Testis (tissue), 2 donors: ENCODE measurements at regions not wholly inside any gene's neighbourhood (a gene's known extent, or its start where the extent isn't known, plus 50 kb on each side); places are given as distances from the start of the nearest gene placed in this dataset.

Source experiments
- POLR2A ChIP-seq: fragments of 450-650 bp; IDR thresholded peaks from one replicate; pipeline ENCODE4 v1.6.1; 2017; ENCODE audit warnings: antibody characterized with exemption, mild to moderate bottlenecking, moderate library complexity
- TF ChIP-seq, protein P1 (sequence below), 3 experiments: fragments of 450-650 bp in 2 of 3; fragments of 200-600 bp in 1 of 3; sonication (generic) in 1 of 3; IDR thresholded peaks; one replicate each; pipeline ENCODE4 v1.5.1; 2016 to 2019; ENCODE audit warnings: antibody characterized with exemption in 3 of 3, mild to moderate bottlenecking in 2 of 3, moderate library complexity in 1 of 3

DNA sequence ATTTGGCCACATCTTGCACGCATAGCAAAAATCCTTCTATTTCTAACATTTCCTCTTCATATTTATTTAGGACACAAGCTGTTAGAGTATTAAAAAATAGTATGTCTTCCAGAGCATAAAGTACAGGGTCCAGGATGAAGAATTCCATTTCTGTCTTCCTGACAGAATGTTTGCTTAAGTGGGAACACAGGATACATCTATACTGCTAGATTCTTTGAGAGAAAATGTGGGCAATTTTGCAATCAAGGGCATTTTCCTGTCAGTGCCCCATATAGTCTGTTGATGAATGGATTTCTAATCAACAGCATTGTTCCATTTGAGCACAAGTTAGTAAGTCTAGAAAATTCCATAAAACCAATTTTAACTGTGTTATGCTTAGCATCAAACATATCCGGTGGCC, 409.9 kb downstream of the CPS1 start:
- TF ChIP-seq POLR2A = no peak
- TF ChIP-seq, protein P1, sequence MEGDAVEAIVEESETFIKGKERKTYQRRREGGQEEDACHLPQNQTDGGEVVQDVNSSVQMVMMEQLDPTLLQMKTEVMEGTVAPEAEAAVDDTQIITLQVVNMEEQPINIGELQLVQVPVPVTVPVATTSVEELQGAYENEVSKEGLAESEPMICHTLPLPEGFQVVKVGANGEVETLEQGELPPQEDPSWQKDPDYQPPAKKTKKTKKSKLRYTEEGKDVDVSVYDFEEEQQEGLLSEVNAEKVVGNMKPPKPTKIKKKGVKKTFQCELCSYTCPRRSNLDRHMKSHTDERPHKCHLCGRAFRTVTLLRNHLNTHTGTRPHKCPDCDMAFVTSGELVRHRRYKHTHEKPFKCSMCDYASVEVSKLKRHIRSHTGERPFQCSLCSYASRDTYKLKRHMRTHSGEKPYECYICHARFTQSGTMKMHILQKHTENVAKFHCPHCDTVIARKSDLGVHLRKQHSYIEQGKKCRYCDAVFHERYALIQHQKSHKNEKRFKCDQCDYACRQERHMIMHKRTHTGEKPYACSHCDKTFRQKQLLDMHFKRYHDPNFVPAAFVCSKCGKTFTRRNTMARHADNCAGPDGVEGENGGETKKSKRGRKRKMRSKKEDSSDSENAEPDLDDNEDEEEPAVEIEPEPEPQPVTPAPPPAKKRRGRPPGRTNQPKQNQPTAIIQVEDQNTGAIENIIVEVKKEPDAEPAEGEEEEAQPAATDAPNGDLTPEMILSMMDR (IDR thresholded peaks at IDR 0.05) = no peak
